NOMO-1 treated with DMSO at 0.1 percent for 48 hours (cell line): ENCODE measurements at regions not wholly inside any gene's neighbourhood (a gene's known extent, or its start where the extent isn't known, plus 50 kb on each side); places are given as distances from the start of the nearest gene placed in this dataset.
A peak's percentile ranks its signal among the peaks of the same experiment; 100 is the strongest.
"Not testable (repeated sequence)": the region's sequence is repeated elsewhere in the genome, so short reads cannot be mapped to it uniquely, and the experiment has no call there.

ENCODE experiments used
- DNase-seq: peaks from one replicate; lab custom pipeline; 2025; ENCODE audit not compliant: unreplicated experiment; lab: John Stamatoyannopoulos, UW

GRCh38 chrX:39264023-39264422 lies 462.8 kb downstream of the MID1IP1 start:
- DNase-seq: no peak

- DNase-seq: no peak
Observed at GRCh38 chrX:39267176-39267575, 465.9 kb downstream of the MID1IP1 start.

DNA sequence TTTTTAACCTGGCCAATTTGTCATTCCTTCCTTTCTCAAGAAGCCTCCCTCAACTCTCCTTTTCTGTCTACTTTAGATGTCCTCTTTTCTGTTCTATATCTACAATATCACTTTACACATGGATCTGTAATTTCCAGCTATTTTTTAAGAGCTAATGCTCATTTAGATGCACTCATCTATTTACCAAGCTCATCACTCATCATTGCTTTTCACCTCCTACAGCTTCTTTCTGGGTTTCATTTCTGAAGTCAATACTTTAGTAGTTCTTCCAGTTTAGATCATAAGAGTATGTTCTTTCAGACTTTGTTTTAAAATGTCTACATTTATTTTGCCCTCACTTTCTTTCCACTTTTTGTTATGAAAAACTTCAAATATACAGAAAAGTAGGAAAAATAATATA lies 466.9 kb downstream of the MID1IP1 start:
- DNase-seq: no peak

DNA sequence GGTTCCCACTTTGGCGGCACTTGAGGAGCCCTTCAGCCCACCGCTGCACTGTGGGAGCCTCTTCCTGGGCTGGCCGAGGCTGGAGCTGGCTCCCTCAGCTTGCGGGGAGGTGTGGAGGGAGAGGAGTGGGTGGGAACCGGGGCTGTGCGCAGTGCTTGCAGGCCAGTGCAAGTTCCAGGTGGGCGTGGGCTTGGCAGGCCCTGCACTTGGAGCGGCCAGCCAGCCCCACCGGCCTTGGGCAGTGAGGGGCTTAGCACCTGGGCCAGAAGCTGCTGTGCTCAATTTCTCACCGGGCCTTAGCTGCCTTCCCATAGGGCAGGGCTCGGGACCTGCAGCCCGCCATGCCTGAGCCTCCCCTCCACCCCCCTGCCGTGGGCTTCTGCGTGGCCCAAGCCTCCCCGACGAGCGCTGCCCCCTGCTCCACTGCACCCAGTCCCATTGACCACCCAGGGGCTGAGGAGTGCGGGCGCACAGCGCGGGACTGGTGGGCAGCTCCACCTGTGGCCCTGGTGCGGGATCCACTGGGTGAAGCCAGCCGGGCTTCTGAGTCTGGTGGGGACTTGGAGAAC lies 474.3 kb downstream of the MID1IP1 start:
- no peak for DNase-seq

DNA sequence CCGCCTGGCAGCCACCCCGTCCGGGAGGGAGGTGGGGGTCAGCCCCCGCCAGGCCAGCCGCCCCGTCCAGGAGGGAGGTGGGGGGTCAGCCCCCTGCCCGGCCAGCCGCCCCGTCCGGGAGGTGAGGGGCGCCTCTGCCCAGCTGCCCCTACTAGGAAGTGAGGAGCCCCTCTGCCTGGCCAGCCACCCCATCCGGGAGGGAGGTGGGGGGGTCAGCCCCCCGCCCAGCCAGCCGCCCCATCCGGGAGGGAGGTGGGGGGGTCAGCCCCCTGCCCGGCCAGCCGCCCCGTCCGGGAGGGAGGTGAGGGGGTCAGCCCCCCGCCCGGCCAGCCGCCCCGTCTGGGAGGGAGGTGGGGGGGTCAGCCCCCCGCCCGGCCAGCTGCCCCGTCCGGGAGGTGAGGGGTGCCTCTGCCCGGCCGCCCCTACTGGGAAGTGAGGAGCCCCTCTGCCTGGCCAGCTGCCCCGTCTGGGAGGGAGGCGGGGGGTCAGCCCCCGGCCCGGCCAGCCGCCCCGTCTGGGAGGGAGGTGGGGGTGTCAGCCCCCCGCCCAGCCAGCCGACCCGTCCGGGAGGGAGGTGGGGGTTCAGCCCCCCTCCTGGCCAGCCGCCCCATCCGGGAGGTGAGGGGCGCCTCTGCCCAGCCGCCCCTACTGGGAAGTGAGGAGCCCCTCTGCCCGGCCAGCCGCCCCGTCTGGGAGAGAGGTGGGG lies 476.6 kb downstream of the MID1IP1 start:
- not testable (repeated sequence) for DNase-seq

DNA sequence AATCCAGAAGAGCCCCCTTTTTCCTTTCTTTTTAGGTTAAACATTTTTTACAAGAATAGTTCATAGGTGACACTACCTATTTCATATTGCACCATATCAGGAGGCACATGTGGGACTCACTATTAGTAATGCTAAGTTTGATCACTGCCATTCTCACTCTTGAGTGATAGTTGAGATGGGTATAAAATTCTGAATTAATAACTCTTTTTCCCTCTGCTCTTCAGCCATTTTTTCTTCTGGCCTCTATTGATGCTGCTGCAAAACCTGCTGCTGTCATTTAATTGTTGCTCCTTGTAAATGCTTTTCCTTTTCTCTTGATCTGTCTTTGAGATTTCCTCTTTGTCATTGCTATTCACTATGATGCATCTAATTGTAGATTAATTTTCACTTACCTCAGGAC lies 482.0 kb downstream of the MID1IP1 start:
- DNase-seq: no peak

GRCh38 chrX:39288592-39288991 lies 487.3 kb downstream of the MID1IP1 start:
- no peak for DNase-seq

DNA sequence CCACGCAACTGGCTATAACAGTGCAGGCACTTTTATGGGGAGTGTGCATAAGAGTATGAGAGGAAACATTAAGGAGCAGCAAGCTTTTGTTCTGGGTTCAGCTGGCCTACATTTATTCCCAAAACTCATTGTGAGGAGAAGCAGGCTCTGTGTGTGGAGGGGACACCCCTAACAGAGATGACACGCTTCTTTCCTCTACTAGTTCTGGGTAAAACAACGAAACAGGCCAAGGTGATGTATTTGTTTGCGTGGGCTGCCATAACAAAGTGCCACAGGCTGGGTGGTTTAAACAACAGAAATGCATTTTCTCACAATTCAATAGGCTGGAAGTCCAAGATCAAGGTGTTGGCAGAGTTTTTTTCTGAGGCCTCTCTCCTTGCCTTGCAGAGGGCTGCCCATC lies 488.6 kb downstream of the MID1IP1 start:
- no peak for DNase-seq

- DNase-seq: peak; percentile 25
Observed at GRCh38 chrX:39293203-39293602, 491.9 kb downstream of the MID1IP1 start.

DNA sequence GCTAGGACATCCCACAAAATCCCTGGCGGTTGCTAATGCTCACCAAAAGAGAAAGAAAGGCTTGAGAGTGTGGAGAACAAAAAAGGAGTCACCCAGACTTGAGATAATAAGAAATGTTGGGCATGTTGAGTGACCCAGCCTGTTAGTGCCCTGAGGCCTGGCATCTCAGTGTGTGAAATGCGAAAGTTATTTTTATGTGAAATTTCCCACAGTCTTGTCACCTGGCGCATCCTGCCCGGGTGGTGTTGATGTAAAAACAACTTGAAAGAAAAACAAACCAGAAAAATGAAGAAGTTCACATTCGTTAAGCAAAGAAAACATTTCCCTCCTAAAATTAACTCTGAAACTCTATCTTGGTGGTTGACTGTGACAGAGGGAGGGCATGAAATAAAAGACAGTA lies 495.2 kb downstream of the MID1IP1 start:
- no peak for DNase-seq

- no peak for DNase-seq
Observed at GRCh38 chrX:39298821-39299220, 497.6 kb downstream of the MID1IP1 start.

GRCh38 chrX:39299615-39300014 lies 498.4 kb downstream of the MID1IP1 start:
- DNase-seq: no peak

DNA sequence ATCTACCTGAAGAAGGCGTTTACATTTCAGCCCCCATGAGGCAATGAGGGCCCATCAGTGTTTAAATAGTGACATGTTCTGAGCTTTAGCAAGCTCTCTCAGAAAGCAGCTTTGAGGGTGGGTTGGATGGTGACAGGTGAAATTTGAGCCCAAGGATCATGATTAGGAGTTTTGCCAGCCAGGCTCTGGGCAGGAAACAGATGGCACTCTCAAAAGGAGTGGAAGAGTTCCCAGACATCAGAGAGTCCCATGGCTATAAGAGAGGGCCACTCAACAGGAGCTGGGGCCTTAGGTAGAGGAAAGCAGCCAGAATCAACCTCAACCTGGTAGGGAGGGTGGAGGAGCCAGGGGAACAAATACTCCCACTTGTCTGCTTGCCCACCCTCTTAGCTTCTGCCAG lies 499.8 kb downstream of the MID1IP1 start:
- no peak for DNase-seq

GRCh38 chrX:39302838-39303237 lies 501.6 kb downstream of the MID1IP1 start:
- DNase-seq: no peak

DNA sequence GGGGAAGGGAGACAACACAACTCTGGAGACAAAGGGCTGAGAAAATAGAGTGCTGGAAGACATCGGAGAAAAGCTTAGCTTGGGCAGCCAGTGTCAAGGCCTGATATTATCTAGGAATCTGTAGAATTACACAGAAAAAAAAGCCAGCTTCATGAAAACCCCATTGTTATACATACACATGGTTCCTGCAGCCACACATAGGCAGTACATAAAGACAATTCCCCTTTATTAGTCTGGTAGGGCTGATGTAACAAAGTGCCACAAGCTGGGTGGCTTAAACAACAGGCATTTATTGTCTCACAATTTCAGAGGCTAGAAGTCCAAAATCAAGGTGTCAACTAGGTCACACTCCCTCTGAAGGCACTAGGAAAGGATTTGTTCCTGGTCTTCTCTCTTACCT lies 503.5 kb downstream of the MID1IP1 start:
- no peak for DNase-seq

- DNase-seq: no peak
Observed at GRCh38 chrX:39307488-39307887, 506.2 kb downstream of the MID1IP1 start.

DNA sequence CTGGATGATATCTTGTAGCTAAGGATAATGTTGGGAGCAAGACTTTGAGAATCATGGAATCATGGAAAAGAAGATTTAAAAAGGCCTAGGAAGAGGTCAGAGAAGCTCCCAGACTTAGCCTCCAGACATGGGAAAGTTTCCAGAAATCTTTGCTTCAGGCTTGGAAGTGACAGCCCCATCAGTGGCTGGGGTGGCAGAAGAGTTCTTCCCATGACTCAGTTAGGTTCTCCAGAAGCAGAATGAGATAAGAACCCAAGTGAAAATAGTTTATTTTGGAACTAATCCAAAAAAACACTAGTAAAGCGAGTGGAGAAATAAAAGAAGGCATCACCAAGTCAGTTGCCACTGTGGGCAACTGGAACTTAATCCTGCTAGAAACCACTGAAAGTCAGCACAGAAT lies 506.9 kb downstream of the MID1IP1 start:
- DNase-seq: no peak

- no peak for DNase-seq
Observed at GRCh38 chrX:39309018-39309635, 507.9 kb downstream of the MID1IP1 start.

DNA sequence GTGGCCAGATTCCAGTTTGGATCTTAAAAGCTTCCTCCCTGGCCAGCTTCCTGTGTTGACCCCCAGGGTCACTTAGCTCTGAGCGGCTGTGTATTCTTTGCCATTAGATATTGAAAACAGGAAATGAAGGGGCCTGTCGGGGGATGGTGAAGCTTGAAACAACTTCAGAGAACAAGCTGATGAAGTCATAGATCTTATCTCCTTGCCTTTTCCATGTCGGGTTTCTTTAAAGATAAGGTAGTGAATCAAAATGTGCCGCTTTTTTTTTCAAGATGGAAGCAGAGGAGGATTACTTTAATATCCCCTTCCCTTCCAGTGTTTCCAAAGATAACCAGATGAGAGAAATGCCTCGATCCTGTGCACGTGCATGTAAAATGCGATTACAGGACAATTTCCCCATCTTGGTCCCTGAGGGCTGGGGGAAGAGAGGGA lies 508.5 kb downstream of the MID1IP1 start:
- no peak for DNase-seq

GRCh38 chrX:39310891-39311290 lies 509.6 kb downstream of the MID1IP1 start:
- peak; percentile 53 for DNase-seq

DNA sequence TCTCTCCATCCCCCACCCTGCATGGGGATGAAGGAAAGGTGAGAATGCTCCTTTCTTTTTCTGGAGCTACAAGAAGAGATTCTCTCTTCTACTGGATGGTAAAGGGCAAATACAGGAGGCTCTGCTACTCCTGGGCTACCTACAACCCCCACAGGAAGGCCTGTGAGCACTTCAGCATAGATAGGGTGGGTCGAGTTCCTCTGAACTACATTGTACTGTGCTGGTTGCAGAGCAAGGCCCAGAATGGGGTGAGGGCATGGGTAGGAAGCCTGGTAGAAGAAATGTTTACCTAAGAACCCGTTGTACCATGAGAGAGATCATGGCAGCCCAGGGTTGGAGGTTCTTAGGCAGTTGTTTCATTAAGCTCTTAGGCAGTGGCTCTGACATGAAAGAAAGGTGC lies 510.4 kb downstream of the MID1IP1 start:
- no peak for DNase-seq

DNA sequence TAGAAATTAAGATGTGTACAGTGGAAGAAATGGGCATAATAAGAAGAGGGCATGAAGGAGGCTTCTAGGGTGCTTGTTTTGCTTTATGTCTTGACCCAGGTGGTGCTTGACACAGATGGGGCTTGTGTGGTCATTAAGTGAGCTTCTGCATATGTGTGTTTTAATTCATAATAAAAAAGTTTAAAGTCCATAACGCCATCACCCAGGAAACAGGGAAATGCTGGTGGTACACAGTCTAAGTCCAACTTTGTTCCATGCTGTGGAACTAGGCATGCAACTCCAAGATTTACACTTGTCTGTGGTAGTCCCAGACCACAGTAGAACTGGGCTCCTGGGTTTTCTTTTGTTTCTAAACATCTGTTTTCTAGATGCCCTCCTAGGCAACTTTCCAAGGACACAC lies 511.9 kb downstream of the MID1IP1 start:
- no peak for DNase-seq
